IPS DF 6.9 (cell line): ENCODE measurements at regions not wholly inside any gene's neighbourhood (a gene's known extent, or its start where the extent isn't known, plus 50 kb on each side); places are given as distances from the start of the nearest gene placed in this dataset.

Experiments used
- DNase-seq: peaks from one replicate; pipeline ENCODE4 v3.0.0-alpha.2; 2013; ENCODE audit warnings: low read depth, low spot score
- H3K27ac ChIP-seq: one replicate; pipeline ENCODE4 v1.5.1; 2013; ENCODE audit warnings: low read length, control low read depth
- H3K27me3 ChIP-seq: 2 replicates; pipeline ENCODE4 v1.6.1; 2013; ENCODE audit warnings: mild to moderate bottlenecking, low read length; ENCODE audit not compliant: control insufficient read depth, insufficient read depth
- H3K36me3 ChIP-seq: 2 replicates; pipeline ENCODE4 v1.6.1; 2013; ENCODE audit warnings: low read length; ENCODE audit not compliant: control insufficient read depth, insufficient read depth
- H3K4me1 ChIP-seq: 2 replicates; pipeline ENCODE4 v1.6.1; 2013; ENCODE audit warnings: low read length; ENCODE audit not compliant: control insufficient read depth, insufficient read depth
- H3K4me3 ChIP-seq: 2 replicates; pipeline ENCODE4 v1.5.1; 2013; ENCODE audit warnings: mild to moderate bottlenecking, low read length
- H3K9me3 ChIP-seq: 2 replicates; pipeline ENCODE4 v1.6.1; 2013; ENCODE audit warnings: low read length, inconsistent platforms; ENCODE audit not compliant: control insufficient read depth, insufficient read depth
- WGBS: extraction: QIAGEN DNeasy Blood & Tissue Kit; methylation state at CpG from one replicate; pipeline ENCODE4 v1.1.7; 2013; ENCODE audit warnings: mixed read lengths, missing lambda C conversion rate; ENCODE audit not compliant: insufficient read length, insufficient coverage; 5-methylcytosine and 5-hydroxymethylcytosine counted together

GRCh38 chr3:107065094-107065861 lies 312.0 kb upstream of the CCDC54 start:
- no peaks in the 10 kb centered on the region for H3K9me3 ChIP-seq
- WGBS, result no CpG with 5 or more reads among the region's 13 CpGs

GRCh38 chr3:107067421-107067820 lies 309.8 kb upstream of the CCDC54 start:
- Histone ChIP-seq H3K36me3 (no peaks in the 10 kb centered on the region), H3K27ac (no peak overlapping the region), H3K9me3 (no peaks in the 10 kb centered on the region), H3K4me1 (peaks cover 4% of the 10 kb centered on the region), H3K27me3 (no peaks in the 10 kb centered on the region), H3K4me3 (no peak overlapping the region)
- DNase-seq, result no peak
- WGBS, result no CpG with 5 or more reads among the region's 5 CpGs

More at GRCh38 chr3:107065094-107065861, 312.0 kb upstream of the CCDC54 start:
- Histone ChIP-seq H3K27ac (no peak overlapping the region), H3K4me3 (no peak overlapping the region), H3K36me3 (no peaks in the 10 kb centered on the region), H3K4me1 (peaks cover 4% of the 10 kb centered on the region), H3K27me3 (no peaks in the 10 kb centered on the region)
- no peak for DNase-seq

DNA sequence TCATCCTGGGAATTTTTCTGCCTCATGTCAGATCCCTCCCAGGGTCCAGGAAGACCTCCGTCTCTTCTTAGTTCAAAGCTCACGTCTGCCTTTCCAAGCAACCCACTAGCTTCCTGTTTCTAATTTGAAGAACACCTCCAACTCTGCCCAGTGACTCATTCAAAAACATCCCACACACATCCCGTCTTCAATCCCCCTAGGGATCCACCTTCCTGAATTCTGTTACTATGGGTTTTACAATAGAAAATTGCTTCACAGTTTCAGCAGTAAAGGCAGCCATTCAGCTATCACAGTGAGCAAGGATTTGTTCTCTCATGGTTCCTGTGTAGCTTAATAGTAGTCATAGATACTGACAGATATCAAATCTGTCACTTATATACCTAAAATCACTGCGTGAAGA lies 308.3 kb upstream of the CCDC54 start:
- no peaks in the 10 kb centered on the region for H3K27me3 ChIP-seq
- no CpG with 5 or more reads among the region's 4 CpGs for WGBS
- H3K4me3 ChIP-seq, result no peak overlapping the region
- peaks cover 1% of the 10 kb centered on the region; the same call in 1 of the 2 replicates for H3K4me1 ChIP-seq
- no peaks in the 10 kb centered on the region for H3K9me3 ChIP-seq
- H3K36me3 ChIP-seq, result no peaks in the 10 kb centered on the region
- no peak overlapping the region for H3K27ac ChIP-seq
- no peak for DNase-seq

DNA sequence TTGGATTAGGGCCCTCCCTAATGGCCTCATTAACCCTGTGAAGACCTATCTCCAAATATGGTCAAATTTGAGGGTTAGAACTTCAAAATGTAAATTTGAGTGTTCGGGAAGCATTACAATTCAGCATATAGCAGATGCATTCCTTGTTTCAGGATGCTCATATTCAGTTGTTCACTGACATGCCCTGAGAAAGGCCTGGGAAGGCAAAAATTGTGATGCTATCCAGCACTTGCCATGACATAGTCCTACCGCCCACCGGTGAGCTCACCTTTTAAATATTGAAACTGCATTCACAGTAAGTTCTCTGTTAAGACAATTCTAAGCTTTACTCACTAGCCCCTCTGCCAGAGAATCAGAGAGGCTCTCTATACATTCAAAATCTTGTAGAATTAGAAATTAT lies 300.3 kb upstream of the CCDC54 start:
- no peaks in the 10 kb centered on the region for H3K4me1 ChIP-seq
- H3K36me3 ChIP-seq, result no peaks in the 10 kb centered on the region
- no peak overlapping the region for H3K4me3 ChIP-seq
- H3K27ac ChIP-seq, result no peak overlapping the region
- no peaks in the 10 kb centered on the region for H3K27me3 ChIP-seq
- no peak for DNase-seq
- H3K9me3 ChIP-seq, result no peaks in the 10 kb centered on the region
- no CpG with 5 or more reads among the region's 3 CpGs for WGBS

DNA sequence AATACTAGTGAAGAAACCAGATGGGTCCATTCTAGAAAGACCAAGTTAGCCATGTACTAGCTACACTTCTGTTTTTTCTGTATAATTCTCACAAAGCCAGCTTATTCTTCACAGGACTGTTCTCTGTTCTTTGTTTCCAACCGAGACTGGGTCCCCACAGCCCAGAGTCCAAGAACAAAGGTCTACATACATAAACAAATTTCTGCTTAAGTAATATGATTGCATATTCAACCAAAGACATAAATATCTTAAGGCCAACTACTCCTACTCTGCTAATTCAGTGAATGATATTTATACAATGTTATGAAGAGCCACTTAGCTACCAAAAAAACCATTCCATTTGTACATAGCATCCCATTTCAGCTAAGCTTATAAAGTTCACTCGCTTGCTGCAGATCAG lies 299.8 kb upstream of the CCDC54 start:
- WGBS, result no CpG with 5 or more reads among the region's 2 CpGs
- DNase-seq, result no peak
- H3K4me1 ChIP-seq, result no peaks in the 10 kb centered on the region
- no peak overlapping the region for H3K4me3 ChIP-seq
- H3K27me3 ChIP-seq, result no peaks in the 10 kb centered on the region
- H3K9me3 ChIP-seq, result no peaks in the 10 kb centered on the region
- H3K27ac ChIP-seq, result no peak overlapping the region
- no peaks in the 10 kb centered on the region for H3K36me3 ChIP-seq

DNA sequence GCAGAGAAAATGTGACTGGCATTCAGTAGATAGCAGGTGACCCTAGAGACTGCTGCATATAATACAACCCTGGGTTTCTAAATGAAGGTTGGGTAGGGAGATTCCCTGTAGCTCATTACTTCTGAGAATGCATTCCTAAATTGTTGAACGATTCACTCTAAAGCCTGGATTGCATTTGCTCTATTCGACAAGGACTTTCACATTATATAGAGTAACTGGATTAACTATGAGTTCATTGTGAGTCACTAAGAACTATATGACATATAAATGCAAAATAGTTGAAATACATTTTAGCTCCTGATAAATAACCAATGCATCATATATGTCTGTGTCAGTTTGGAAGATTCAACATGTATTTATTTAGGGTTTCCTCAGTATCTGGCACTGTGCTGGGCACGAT lies 294.7 kb upstream of the CCDC54 start:
- DNase-seq, result no peak
- no CpG with 5 or more reads among the region's 3 CpGs for WGBS

GRCh38 chr3:107085261-107085660 lies 292.0 kb upstream of the CCDC54 start:
- no CpG with 5 or more reads among the region's 3 CpGs for whole genome bisulfite sequencing
- no peaks in the 10 kb centered on the region for H3K36me3 ChIP-seq
- no peaks in the 10 kb centered on the region for H3K4me1 ChIP-seq
- no peak for DNase-seq
- no peaks in the 10 kb centered on the region for H3K9me3 ChIP-seq
- H3K27me3 ChIP-seq, result no peaks in the 10 kb centered on the region
- H3K4me3 ChIP-seq, result no peak overlapping the region
- H3K27ac ChIP-seq, result no peak overlapping the region

More for the DNA sequence above, 294.7 kb upstream of the CCDC54 start:
- no peaks in the 10 kb centered on the region for H3K9me3 ChIP-seq
- H3K27ac ChIP-seq, result no peak overlapping the region
- H3K27me3 ChIP-seq, result no peaks in the 10 kb centered on the region
- no peak overlapping the region for H3K4me3 ChIP-seq
- no peaks in the 10 kb centered on the region for H3K4me1 ChIP-seq
- no peaks in the 10 kb centered on the region for H3K36me3 ChIP-seq

DNA sequence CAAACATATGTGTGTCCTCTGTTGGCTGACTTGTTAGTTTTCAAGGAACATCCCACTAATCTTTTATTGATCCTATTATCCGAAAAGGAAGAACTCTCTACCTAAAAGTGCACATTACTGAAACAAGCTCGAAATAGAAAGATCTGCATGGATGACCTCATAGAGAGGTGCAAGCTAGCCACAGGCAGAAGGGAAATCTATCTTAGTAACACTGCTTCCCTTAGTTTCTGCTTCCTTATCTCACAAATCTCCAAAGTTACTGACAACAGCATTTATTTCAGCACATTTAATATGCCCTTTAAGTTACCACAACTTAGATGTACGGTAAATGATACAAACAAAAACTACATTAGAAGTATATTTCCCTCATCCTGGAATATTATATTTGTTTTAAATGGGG lies 285.1 kb upstream of the CCDC54 start:
- no peaks in the 10 kb centered on the region for H3K36me3 ChIP-seq
- no peaks in the 10 kb centered on the region for H3K27me3 ChIP-seq
- DNase-seq, result no peak
- H3K27ac ChIP-seq, result no peak overlapping the region
- H3K4me1 ChIP-seq, result no peaks in the 10 kb centered on the region
- no peaks in the 10 kb centered on the region for H3K9me3 ChIP-seq
- no CpG with 5 or more reads among the region's 3 CpGs for WGBS
- H3K4me3 ChIP-seq, result no peak overlapping the region

- H3K9me3 ChIP-seq, result peaks cover 1% of the 10 kb centered on the region
- H3K4me1 ChIP-seq, result no peaks in the 10 kb centered on the region
- no peak for DNase-seq
- no peaks in the 10 kb centered on the region for H3K36me3 ChIP-seq
- H3K27me3 ChIP-seq, result no peaks in the 10 kb centered on the region
- no peak overlapping the region for H3K4me3 ChIP-seq
- H3K27ac ChIP-seq, result no peak overlapping the region
Observed at GRCh38 chr3:107098864-107099263, 278.4 kb upstream of the CCDC54 start.

DNA sequence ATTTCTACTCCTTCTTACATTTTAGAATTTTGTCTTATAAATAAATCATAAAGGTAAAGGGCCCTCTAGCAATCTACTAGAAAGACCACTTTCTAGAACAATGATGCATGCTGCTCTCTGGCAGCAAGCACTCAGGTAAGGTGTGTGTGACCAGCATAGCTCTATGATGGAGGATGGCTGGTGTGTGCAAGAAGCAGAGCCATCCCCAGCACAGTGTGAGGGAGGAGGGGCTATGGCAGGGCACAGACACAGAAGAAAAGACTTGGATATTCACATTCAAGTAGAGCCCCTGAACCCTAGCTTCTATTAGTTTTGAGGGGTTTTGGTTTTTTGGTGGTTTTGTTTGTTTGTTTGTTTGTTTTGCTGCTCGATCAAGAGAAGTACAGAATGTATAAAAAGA lies 277.1 kb upstream of the CCDC54 start:
- no peak overlapping the region for H3K4me3 ChIP-seq
- H3K27ac ChIP-seq, result no peak overlapping the region
- H3K4me1 ChIP-seq, result no peaks in the 10 kb centered on the region
- no peaks in the 10 kb centered on the region for H3K36me3 ChIP-seq
- no peak for DNase-seq
- WGBS, result 100% methylated on average over 1 of the region's 1 CpG
- H3K27me3 ChIP-seq, result no peaks in the 10 kb centered on the region
- H3K9me3 ChIP-seq, result peaks cover 1% of the 10 kb centered on the region

- WGBS, result no CpG with 5 or more reads among the region's 1 CpG
Observed at GRCh38 chr3:107100573-107100972, 276.7 kb upstream of the CCDC54 start.

More at GRCh38 chr3:107100573-107100972, 276.7 kb upstream of the CCDC54 start:
- peaks cover 1% of the 10 kb centered on the region for H3K9me3 ChIP-seq
- no peaks in the 10 kb centered on the region for H3K36me3 ChIP-seq
- H3K27ac ChIP-seq, result no peak overlapping the region
- H3K27me3 ChIP-seq, result no peaks in the 10 kb centered on the region
- no peaks in the 10 kb centered on the region for H3K4me1 ChIP-seq
- no peak overlapping the region for H3K4me3 ChIP-seq
- no peak for DNase-seq
